ENCODE measurements at regions not wholly inside any gene's neighbourhood (a gene's known extent, or its start where the extent isn't known, plus 50 kb on each side); places are given as distances from the start of the nearest gene placed in this dataset.

DNA sequence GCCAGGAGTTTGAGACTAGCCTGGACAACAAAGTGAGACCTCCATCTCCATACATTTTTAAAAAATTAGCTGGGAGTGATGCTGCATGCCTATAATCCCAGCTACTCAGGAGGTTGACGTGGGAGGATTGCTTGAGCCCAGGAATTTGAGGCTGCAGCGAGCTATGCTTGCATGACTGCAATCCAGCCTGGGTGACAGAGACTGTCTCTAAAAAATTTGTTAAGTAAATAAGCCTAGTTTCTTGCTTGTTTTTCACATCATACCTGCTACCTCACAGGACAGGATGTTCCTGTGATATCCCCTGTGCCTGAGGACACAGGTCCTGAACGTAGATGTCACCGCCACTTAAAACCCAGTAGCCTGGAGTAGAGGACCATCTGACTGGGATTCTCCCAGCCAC lies 348.6 kb downstream of the MN1 start:
- DNase-seq (ENCODE audit: low spot score), result no peak

DNA sequence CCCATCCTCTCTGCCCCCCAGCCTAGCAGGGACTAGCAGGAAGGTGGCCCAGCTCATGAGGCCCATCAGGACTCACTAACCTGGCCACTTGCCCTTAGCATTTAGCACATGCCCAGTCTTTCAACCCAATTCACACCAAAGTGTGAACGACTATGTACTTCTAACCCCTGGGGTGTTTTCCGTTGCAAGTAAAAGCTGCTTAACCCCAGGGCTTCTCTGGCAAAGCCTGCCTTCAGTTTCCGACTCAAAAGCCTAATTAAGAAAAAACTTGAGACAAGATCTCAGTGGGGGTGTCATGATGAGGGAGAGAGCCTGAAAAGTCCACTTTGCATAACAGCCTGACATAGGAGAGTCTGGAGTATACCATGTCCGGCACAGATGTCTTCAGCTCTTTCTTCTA lies 347.8 kb downstream of the MN1 start:
- DNase-seq (ENCODE audit: low spot score), result no peak

GRCh38 chr22:27454807-27455450 lies 346.6 kb downstream of the MN1 start:
- no peak for DNase-seq (ENCODE audit: low spot score)

- no peak for DNase-seq (ENCODE audit: low spot score)
These were observed 346.0 kb downstream of the MN1 start for GRCh38 chr22:27455526-27455925.

- DNase-seq (ENCODE audit: low spot score), result no peak
These were observed 344.7 kb downstream of the MN1 start for GRCh38 chr22:27456696-27457503.

DNA sequence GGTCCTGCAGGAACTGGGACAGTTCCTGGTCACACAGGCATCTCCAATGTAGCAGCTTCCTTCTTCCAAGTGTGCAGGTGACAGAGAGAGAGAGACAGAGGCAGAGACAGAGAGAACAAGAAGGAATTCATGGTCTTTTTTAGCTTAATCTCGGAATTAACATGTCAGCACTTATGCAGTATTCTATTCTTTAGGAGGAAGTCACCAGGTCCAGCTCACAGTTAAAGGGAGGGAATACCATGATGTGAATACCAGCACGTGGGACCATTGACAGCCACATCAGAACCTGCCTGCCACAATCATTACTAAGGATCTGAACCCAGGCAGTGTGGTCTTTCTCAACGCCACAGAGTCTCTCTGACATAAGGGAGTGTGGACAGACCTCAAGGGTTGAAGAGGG lies 341.6 kb downstream of the MN1 start:
- DNase-seq (ENCODE audit: low spot score), result no peak

DNA sequence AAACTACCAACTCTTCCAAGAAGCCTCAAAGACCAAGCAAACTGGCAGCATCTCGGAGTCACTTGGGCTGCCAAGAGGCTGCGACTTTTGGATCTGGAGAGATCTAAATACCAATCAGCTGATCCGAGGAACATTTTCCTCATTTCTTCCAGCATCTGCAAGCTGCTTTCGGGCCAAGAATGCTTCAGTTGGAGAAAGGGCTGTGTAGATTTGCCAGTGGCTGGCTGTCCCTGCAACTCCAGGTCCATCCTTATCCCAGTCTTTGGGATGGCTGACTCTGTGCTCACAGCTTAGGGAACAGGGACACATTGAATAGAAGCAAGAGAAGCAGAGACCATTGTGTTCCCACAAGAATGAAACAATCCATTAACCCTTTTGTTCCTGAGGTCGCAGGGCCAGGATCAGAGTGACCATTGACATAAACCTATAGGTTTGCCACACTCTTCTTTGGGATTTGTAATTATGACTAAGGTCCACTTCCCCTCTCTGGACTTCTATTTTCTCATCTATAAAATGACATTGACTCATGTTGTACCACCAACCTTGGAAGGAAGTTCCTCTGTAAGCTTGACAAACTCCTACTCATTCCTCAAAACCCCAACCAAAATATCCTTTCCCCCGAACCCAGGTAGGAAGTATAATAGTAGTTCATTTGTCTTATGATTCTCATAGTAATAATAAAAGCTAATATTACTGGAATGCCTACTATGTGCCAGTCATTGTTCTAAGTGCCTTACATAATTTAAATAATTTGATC lies 340.8 kb downstream of the MN1 start:
- no peak for DNase-seq (ENCODE audit: low spot score)

DNA sequence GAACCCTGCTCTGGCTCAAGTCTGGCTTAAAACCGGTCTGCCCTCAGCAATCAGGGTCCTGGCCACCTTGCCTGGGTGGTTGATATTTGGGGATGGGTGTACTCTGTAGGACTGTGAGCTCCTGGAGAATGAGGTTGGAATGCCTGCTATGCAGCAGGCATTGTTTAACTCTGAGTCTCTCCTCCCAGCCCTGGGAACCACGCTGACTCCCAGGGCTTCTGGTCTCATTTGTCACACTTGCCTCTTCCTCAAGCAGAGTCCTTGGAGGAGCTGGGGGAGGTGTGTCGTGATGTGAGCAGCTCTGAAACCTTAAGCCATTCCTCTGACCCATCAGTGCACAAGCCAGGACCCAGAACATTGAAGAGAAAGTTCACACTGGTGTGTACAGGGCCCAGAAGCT lies 340.1 kb downstream of the MN1 start:
- DNase-seq (ENCODE audit: low spot score), result no peak

- no peak for DNase-seq (ENCODE audit: low spot score)
These were observed 339.4 kb downstream of the MN1 start for GRCh38 chr22:27462190-27462589.

- DNase-seq (ENCODE audit: low spot score), result no peak
These were observed 338.4 kb downstream of the MN1 start for GRCh38 chr22:27463121-27463660.

DNA sequence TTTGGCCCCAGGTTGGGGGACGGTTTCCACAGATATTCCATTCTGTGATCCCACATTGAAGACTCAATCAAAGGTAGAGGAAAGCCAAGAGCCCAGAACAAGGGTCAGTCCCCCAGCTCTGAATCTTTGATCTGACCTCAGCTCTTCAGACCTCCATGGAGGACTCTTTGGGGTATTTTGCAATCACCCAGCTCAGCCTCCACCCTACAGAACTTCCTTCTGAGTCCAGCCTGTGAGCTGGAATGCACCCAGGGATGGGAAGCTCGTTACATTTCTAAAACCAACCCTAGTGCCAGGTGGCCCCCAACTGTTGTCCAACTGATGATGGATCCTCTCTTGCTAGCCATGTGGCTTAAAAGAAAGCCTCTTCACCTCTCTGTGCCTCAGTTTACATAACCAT lies 335.3 kb downstream of the MN1 start:
- DNase-seq (ENCODE audit: low spot score), result no peak

GRCh38 chr22:27466778-27467438 lies 334.6 kb downstream of the MN1 start:
- DNase-seq (ENCODE audit: low spot score), result no peak

DNA sequence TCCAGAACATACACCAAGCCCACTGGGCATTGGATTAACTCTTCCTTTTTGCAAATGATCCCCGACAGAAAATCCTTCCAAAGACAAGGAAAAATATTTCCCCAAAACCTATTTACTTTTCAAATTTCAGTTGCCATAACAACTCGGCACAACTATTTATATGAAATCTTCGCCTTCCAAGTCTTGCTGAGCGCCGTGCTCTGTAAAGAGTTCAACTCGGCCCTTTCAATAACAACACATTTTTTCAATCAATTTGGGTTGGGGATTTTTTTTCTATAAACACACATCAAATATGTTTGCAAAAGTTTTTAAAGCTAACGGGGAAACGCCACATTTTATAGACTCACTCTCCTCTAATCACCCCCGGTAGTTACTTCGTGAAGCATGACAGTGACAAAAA lies 333.8 kb downstream of the MN1 start:
- no peak for DNase-seq (ENCODE audit: low spot score)

GRCh38 chr22:27468712-27469111 lies 332.8 kb downstream of the MN1 start:
- no peak for DNase-seq (ENCODE audit: low spot score)

DNA sequence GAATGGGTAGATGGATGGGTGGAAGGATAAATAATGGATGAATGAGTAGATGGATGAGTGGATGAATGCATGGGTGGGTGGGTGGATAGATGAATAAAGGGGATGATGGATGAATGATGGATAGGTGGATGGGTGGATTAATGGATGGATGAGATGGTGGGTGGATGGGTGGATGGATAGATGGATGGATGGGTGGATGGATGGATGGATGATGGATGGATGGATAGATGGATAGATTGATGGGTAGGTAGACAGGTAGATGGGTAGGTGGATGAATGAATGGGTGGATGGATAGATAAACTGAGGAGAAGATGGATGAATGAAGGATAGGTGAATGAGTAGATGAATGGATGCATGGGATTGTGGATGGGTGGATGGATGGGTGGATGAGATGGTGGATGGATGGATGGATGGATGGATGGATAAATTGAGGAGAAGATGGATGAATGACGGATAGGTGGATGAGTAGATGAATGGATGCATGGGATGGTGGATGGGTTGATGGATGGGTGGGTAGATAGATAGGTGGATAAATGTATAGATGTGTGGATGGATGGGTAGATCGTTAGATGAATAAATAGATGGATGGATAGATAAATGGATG lies 331.3 kb downstream of the MN1 start:
- no peak for DNase-seq (ENCODE audit: low spot score)

DNA sequence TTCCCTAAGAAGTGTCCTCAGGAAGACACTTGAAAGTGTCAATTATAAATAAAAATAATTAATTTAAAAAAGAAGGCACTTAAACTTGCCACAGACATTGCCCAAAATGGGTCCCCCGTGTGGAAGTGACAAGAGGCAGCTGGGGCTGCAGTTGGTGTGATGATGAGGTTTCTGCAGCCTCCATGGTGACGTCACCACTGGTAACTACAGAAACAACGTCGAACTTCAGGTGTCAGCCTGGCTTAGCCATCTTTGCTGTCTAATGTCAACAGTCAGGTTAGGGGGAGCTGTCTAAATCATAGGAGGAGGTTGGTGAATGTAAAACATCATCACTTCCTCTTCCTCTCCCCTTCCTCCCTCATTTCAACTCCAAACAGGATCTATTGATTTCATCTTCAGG lies 328.6 kb downstream of the MN1 start:
- no peak for DNase-seq (ENCODE audit: low spot score)

DNA sequence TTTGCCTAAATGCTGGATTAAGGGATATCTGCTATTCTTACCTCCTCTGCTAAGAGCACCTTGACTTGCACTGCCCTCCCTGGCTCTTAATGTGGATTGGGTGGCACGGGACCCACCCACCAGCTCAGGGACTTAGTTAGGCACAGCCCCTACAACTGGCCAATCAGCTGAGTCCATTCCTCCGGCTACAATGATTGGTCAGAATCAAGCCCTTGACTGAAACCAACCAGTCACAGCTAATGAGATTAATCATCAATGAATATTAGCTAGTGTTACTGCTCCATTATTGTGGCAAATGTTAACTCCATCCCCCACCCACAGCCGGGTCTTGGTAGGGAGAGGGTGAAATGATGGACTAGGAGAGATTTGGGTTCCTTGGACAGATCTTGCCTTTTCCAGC lies 328.0 kb downstream of the MN1 start:
- DNase-seq (ENCODE audit: low spot score), result no peak

DNA sequence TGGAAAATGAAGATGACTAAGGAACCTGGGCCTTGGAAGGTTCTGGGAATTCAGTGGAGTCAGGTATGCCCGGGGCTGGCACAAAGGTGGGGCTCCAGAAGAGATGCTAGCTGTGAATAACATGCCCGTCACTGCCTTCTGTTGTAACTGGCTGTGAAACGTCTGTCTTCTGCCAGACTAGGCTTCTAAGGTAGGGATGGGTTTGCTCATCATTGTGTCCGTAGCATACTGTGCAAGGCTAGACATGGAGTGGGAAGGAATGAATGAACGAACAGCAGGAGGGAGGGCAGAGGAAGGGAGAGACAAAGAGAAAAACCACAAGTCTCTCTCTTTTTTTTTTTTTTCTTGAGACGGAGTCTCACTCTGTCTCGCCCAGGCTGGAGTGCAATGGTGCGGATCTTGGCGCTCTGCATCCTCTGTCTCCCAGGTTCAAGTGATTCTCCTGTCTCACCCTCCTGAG lies 327.4 kb downstream of the MN1 start:
- no peak for DNase-seq (ENCODE audit: low spot score)

GRCh38 chr22:27474711-27475547 lies 326.6 kb downstream of the MN1 start:
- DNase-seq (ENCODE audit: low spot score), result no peak

DNA sequence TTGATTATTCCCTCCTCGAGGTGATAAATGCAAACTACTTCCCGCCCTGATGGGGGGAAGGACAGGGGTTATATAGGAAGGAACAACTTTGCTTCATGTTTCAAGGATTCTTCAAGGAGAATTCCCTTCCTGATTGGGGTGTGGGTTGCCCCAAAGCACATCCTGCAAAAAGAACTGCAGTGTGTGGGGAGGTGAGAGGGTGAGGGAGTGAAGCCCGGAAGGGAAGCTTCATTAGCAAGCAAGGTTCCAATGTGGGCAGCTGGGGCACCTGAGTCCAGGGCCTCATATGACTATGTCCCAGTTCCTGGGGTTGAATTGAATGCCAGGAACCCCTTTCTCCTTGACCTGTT lies 326.0 kb downstream of the MN1 start:
- DNase-seq (ENCODE audit: low spot score), result no peak

GRCh38 chr22:27476318-27476717 lies 325.2 kb downstream of the MN1 start:
- DNase-seq (ENCODE audit: low spot score), result no peak
